GM18873 (cell line): ENCODE measurements at regions not wholly inside any gene's neighbourhood (a gene's known extent, or its start where the extent isn't known, plus 50 kb on each side); places are given as distances from the start of the nearest gene placed in this dataset.
A peak's percentile ranks its signal among the peaks of the same experiment; 100 is the strongest.
"Not testable (repeated sequence)": the region's sequence is repeated elsewhere in the genome, so short reads cannot be mapped to it uniquely, and the experiment has no call there.

Experiments
- ATAC-seq: cut with Tn5 transposase; IDR thresholded peaks from one replicate; pipeline ENCODE4 v1.9.1; 2021; ENCODE audit warnings: mild to moderate bottlenecking, moderate library complexity, moderate number of reproducible peaks; ENCODE audit not compliant: unreplicated experiment, low FRiP score

DNA sequence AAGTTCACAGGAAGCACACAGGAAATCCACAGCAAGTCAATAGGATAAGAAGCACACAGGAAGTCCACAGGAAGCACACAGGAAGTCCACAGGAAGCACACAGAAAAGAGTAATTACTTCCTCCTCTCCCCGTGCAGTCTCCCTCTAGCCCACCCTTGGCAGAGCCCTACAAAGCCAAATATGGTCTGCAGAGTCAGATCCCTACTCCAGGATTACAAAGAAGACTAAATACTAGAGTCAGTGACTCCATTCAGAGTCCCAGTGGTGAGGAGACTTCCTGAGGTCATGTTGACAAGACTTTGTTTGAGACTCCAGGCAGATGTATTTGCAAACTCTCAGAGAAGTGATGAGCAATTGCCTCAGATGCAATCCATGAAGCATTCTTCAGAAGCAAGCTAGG is 398.6 kb upstream of the AUTS2 start:
- no peak for ATAC-seq

DNA sequence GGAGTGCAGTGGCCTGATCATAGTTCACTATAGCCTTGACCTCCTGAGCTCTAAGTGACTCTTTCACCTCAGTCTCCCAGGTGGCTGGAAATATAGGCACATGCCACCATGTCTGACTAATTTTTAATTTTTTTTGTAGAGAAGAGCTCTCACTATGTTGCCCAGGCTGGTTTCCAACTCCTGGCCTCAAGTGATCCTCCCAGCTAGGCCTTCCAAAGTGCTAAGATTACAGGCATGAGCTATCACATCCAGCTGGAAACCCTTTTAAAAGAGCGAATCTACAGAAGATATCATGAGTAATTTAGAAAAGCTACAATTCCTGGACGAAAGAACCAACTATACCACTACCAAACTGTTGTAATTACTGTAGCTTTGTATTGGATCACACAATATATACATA is 394.4 kb upstream of the AUTS2 start:
- no peak for ATAC-seq

DNA sequence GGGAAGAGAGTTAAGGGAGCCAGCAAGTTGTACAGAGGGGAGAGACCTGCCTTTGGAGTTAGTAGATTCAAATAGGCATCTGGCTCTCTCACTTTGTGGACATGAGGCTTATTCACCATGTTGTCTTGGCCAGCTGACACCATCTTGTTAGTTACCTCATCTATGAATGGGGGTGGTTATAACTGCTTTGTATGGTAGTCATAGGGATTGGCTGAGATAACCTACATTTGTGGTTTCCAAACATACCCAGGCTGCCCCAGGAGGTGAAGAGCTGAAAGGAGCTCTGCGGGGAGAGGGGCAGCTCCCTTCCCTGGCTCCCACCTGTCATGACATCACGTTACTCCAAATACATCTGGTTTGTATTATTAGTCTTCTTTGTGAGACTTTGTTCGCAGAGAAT is 393.3 kb upstream of the AUTS2 start:
- ATAC-seq: no peak

DNA sequence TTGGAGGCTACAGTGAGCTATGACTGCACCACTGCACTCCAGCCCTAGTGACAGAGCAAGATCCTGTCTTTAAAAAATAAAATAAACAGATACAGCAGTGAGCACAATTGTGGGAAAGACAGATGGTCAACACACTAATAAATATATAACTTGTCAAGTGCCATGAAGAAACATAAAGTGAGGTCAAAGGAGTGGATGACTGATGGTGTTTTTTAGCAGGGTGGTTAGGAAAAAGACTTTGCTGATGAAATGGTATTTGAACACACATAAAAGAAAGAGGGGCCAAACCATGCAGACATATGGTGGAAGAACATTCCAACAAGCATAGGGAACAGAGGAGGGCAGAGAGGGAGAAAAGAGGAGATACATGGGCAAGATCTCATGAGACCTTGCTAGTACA is 392.7 kb upstream of the AUTS2 start:
- ATAC-seq: no peak

DNA sequence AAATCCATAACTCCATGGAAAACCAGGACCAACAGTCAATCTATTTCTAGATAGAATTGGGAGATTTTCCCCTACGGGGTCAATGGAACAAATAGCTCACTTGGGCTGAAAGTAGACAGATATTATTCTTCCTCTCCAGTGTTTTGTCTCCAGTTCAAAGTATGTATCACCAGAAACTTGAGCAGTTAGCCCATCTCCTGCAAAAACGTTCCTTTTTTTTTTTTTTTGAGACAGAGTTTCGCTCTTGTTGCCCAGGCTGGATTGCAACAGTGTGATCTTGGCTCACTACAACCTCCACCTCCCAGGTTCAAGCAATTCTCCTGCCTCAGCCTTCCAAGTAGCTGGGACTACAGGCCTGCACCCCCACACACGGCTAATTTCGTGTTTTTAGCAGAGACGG is 390.0 kb upstream of the AUTS2 start:
- no peak for ATAC-seq

DNA sequence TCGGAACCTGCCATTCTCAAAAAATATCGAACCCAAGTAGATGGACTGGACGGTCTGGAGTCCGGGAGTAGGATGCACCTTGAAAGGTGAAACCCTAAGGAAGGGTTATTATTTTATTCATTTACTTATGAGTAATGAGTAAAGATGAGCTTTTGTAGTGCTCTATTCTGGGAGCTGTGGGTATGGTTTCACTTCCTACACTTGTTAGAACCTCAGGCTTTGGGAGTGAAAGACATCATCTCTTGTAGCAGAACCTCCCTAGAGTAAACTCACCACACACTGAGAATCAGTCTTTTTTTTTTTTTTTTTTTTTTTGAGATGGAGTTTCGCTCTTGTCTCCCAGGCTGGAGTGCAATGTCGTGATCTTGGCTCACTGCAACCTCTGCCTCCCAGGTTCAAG is 389.4 kb upstream of the AUTS2 start:
- ATAC-seq: peak; percentile 83

DNA sequence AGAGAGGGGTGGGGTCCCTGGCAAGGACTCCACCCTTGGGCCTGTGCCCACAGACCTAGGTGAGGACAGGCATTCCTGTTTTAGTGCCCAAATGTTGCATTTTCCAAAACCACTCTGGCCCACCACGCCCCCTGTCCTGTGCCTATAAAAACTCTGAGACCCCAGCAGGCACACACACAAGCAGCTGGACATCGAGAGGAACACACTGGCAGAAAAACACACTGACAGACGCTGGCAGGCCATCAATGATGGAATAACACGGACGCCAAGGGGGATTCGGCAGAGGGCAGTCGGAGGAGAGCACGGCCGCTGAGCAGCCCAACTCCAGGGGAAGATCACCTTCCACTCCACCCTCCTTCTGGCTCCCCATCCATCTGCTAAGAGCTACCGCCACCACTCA is 386.9 kb upstream of the AUTS2 start:
- ATAC-seq: no peak

DNA sequence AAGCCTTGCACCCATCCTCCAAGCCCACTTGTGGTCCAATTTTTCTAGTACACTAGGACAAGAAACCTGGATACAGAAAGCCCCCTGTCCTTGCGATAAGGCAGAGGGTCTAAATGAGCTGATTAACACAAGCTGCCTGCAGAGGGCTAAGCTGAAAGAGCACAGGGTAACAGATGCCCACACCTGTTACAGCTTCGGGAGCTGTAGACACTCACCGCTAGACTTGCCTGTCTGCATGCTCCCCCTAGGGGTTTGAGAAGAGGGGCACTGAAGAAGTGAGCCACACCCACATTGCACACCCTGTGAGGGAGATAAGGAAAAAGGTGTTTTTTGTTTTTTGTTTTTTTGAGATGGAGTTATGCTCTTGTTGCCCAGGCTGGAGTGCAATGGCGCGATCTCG is 386.5 kb upstream of the AUTS2 start:
- ATAC-seq: no peak

DNA sequence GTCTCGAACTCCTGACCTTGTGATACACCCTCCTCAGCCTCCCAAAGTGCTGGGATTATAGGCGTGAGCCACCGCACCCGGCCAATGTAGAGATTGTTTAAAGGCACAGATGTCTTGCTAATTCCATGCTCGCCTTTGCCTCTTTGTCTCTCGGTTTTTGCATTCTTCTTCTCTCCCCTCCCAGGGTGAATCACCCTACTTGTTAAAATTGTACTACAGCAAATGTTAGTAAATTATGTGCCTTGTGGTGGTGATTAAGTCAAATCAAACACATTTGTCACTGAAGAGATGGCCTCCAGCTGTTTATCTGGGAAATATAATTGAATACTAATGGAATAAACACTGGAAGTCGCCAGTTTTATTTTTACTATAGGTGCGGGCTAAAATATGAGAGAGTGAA is 384.4 kb upstream of the AUTS2 start:
- no peak for ATAC-seq

DNA sequence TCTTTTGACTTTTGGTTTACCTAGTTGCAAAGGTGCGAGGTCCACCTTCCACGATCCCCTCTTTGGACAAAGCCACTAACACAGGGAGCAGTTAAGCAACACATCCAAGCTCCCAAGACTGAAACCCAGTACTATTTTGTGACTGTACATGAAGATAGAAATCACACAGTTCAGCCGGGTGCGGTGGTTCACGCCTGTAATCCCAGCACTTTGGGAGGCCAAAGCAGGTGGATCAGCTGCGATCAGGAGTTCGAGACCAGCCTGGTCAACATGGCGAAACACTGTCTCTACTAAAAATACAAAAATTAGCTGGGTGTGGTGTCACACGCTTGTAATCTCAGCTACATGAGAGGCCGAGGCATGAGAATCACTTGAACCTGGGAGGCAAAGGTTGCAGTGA is 382.8 kb upstream of the AUTS2 start:
- ATAC-seq: not testable (repeated sequence)

DNA sequence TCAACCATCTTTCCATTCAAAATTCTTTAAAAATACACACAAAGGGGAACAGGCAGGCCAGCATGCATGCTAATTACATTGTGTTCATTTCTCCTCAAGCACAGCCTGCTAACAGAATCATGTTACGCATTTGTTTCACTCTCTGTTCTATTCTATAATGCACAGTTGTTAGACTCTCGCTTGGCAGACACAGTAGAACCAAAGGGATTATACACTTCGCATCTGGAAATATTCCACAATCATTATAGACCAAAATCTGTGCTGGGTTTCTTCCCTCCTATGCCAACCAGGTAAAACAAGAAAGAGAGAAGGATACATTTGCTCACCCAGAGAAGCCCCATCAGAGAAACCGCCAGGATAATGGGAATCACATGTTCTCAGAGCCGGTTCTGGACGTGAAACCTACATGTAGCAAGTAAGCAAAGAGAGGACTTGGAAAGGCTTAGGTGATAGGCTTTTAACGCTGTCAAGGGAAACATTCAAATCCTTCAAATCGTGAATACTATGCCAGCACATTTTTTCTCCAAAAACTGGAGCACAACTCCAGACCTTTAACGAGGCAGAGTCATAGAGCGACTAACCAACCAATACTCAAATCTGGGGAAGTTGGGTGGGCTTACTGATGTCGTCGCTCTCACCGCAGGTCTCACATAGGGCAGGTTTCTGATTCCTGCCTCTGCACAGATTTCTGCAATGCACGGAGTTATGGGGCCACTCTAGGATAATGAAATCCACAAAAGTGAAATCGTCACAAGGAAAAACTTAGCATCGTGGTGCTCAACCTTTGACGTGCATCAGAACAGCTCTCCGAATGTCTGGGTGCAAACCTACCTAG is 380.5 kb upstream of the AUTS2 start:
- no peak for ATAC-seq

DNA sequence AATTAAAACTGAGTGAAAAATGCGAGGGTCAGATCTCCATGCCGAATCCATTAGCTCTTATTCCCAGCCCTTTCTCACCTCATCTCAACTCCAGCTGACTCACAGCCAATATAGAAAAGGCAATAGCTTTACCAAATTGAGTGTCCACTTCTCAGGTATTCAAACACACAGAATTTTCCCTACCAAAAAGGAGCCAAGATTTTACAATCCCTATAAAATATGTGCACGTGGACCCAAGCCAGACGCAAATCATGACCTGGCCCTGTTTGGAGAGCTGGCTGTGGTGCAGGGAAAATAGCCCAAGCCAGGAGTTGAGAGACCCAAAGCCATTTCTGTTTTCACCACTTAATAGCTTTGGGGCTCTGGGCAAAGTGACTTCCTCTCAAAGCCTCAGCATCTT is 379.7 kb upstream of the AUTS2 start:
- ATAC-seq: no peak

DNA sequence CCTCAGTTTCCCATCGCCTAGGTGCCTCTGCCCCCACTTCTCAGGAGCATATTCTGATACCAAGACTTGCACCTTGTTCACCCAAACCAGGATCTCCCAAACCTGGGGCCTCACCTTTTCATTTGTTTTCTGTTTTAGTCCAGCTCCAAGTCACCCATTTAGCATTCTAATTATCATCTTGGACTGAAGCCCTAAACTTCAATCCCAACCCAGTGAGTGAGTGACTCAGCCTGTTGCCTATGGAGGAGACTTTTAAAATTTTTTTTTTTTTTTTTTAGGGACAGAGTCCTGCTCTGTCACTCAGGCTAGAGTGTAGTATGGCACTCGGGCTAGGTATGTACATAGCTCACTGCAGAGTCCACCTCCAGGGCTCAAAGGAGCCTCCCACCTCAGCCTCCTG is 378.9 kb upstream of the AUTS2 start:
- no peak for ATAC-seq

DNA sequence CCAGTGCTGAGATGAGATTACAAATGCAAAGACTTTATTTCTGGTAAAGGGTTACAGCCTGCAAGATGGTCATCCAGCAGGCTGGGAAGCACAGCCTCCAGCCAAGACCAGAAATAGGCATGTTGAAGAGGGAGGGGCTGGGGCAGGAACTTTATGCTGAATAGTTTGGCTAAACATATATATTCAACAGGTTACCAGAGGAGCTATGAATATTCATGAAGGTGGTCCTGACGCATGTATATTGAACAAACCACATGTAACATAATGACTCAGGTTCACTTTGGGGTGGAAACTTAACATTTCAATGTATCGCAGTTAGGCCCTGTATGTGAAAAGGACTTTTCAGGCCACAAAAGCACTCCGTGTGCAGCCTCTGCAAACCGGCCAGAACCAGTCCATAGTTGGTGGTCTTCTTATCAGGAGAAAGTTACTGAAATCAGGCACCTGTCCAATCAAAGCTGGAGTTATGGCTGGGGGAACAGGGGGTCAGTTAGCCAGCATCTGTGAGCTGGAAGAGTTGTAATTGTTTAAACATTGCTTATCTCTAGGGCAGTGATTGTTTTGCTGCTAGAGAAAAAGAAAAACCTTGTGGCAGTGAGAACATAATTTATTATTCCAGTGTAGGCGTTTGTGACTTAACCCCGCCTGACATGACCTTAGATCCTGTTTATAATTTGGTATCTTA is 372.9 kb upstream of the AUTS2 start:
- ATAC-seq: no peak

DNA sequence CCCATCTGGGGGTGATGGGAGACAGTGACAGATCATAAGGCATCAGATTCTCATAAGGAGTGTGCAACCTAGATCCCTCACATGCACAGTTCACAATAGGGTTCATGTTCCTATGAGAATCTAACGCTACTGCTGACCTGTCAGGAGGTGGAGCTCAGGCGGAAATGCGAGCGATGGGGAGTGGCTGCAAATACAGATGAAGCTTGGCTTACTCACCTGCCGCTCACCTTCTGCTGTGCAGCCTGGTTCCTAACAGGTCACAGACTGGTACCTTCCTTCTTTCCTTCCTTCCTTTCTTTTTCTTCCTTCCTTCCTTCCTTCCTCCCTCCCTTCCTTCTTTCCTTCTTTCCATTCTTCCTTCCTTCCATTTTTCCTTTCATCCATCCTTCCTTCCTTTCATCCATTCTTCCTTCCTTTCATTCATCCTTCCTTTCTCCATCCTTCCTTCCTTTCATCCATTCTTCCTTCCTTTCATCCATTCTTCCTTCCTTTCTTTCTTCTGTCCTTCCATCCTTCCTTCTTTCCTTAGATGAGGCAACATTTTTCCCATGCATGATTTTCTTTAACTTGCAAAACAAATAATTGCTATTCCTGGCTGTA is 370.0 kb upstream of the AUTS2 start:
- ATAC-seq: no peak

DNA sequence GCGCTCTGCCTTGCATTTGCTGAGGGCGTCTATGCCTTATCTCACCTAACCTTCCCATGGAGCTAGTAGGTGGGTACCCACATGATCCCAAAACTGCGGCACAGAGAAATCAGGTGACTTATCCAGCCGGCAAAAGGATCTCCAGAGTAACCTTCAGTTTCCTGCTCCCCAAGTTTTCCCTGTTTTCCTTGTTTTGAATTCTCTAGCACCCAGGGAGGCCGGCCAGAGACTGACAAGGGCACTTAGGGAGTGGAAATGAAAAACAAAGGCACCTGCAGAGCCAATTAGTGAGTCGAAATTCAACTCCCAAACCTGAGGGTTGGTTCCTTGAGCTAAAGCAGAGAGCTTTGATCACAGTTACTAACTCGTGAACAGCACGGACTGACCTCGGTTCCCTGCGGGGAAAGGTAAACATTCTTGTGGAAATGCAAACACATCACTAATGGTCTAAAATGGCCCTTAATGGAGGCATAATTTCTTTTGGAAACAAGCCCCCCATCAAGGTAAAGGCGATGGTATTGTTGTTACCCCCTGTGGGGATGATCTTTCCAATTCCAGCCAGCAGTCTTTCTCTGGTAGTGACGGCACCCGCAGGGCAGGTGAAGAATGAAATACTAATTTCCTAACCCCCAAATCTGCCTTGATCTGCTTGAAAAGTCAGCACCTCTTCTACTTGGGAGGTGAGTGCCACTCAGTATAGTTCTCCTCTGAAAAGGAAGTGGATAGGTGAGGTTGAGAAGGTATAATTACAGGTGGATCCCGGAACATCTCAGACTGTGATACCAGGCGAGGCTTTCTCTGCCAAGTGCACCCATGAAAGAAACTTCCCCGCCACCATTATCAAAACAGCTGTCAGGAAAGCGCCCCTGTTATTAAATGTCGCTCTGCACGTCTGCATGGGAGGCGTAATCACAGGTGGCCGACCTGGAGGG is 365.6 kb upstream of the AUTS2 start:
- no peak for ATAC-seq

DNA sequence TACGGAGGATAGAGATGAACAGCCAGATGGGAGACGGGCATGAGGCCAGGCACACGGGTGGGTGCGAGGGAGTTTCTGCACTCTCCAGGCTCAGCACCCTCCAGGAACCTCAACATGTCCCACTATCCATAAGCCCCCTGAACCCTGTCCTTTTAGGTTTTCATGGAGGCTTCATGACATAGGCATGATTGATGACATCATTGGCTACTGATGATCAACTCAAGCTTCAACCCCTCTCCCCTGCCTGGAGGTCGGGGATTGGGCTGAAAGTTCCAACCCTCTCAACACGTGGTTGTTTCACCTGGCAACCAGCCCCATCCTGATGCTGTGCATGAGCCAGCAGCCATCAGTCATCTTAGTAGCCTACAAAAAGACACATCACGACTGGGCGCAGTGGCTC is 360.7 kb upstream of the AUTS2 start:
- ATAC-seq: no peak

DNA sequence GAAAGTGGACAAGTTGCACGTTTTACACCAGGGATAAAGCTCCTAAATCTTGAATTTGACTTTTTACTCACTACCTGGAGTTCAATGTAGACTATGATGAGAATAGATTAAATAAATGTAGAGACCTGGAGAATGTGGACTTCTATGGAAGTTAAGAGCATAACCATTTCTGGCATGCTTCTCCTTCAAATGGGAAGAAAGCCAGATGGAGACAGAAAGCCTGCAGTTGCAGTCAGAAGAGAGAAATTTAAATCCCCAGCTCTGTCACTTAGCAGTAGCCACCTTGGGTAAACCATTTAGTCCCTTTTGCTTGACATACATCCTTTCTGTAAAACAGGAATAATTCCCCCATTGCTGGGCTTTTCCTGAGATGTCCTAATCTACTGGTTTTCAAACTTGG is 355.3 kb upstream of the AUTS2 start:
- ATAC-seq: no peak

DNA sequence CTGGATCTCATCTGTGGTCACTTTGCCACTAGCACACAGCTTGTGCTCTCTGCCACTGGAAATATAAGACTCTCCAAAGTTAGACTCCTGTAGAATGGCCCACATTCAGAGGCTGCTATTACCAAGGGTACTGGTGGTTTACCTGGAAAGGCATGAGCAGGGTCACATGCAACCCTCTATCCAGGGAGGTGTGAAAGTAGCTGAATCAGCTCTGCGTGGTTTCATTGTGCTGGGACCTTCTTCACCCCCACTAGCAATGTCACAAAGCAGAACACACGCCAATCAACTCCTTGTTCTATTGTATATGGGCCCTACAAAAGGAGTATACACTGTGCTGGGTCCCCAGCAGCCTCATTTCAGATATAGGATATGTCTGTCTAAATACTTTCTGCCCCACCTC is 353.6 kb upstream of the AUTS2 start:
- ATAC-seq: no peak

DNA sequence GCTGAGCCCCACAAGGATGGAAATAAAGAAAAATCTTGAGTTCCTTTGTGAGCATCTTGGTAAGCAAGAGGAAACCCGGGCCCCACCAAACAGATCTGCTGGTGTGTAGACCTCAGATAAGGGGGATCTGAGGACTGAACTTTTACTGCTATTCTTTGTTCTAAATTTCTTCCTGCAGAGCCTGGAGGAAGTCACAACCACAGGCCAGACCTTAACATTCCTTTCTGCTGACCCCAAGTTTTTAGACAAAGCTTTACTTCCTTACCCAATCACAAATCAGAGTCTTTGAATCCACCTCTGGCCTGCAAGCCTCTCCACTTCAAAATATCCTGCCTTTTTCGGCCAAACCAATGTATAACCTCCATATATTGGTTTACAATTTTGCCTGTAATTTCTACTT is 352.6 kb upstream of the AUTS2 start:
- no peak for ATAC-seq

DNA sequence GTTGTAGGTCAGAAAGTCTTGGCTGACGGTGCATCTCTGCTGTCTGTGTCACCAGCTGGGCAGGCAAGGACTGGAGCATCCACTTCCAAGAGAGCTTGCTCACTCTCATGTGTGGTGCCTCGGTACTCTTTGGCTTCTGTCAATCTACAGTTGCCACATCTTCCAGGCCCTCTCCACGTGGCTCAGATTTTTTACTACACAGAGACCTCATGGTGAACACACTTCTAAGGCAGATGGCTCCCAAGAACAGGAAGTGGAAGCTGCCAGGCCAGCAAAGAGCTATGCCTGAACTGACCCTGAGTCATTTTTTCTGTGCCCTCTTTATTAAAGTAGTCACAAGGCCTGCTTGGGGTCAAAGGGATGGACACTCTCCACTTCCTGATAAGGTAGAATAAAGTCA is 351.5 kb upstream of the AUTS2 start:
- no peak for ATAC-seq
